SK-N-SH (cell line): ENCODE measurements at regions not wholly inside any gene's neighbourhood (a gene's known extent, or its start where the extent isn't known, plus 50 kb on each side); places are given as distances from the start of the nearest gene placed in this dataset.
A peak's percentile ranks its signal among the peaks of the same experiment; 100 is the strongest.

Experiments
- CTCF ChIA-PET: fragments of 300-600, 350-600 bp; formaldehyde crosslinking; extraction: SDS; loops from one replicate; lab custom pipeline; 2021; lab: Yijun Ruan, JAX
- POLR2A ChIA-PET: fragments of 350-600 bp; sonication (Branson Sonifier 250); formaldehyde crosslinking; extraction: SDS; loops from one replicate; lab custom pipeline; 2020; ENCODE audit warnings: antibody characterized with exemption, inconsistent platforms; lab: Yijun Ruan, JAX
- DNase-seq: peaks from one replicate; pipeline ENCODE4 v3.0.0; 2012
- H2AFZ ChIP-seq: fragments of 200-600 bp; sonication (generic); 2 replicates; pipeline ENCODE4 v1.8.1; 2016; ENCODE audit warnings: antibody characterized with exemption, mild to moderate bottlenecking, low read depth
- H3F3A ChIP-seq: fragments of 200-600 bp; sonication (generic); replicated peaks from 2 replicates; pipeline ENCODE3; 2016; ENCODE audit warnings: antibody characterized with exemption, mild to moderate bottlenecking; ENCODE audit not compliant: insufficient read depth
- H3K27ac ChIP-seq, 2 experiments: fragments of 200-500 bp in 1 of 2; fragments of 200-600 bp in 1 of 2; sonication (Bioruptor generic) in 1 of 2; sonication (generic), shearing (Covaris generic) in 1 of 2; 2 replicates each; pipeline versions ENCODE4 v1.5.1 to v1.6.1; 2014 to 2016; ENCODE audit warnings: low read depth in 2 of 2, inconsistent platforms in 1 of 2, low read length in 1 of 2, mild to moderate bottlenecking in 1 of 2, mixed read lengths in 1 of 2
- H3K27me3 ChIP-seq: fragments of 200-600 bp; sonication (generic), shearing (Covaris generic); 2 replicates; pipeline ENCODE4 v1.6.1; 2016; ENCODE audit warnings: mixed run types; ENCODE audit not compliant: insufficient read depth
- H3K36me3 ChIP-seq, 2 experiments: fragments of 200-500 bp in 1 of 2; fragments of 200-600 bp in 1 of 2; sonication (Bioruptor generic) in 1 of 2; sonication (generic) in 1 of 2; replicated peaks in 1 of 2; 2 replicates each; pipeline versions ENCODE3 to v1.5.1; 2014 to 2016; ENCODE audit warnings: low read length in 1 of 2, mild to moderate bottlenecking in 1 of 2; ENCODE audit not compliant: insufficient read depth in 2 of 2, control insufficient read depth in 1 of 2
- H3K4me1 ChIP-seq, 2 experiments: fragments of 200-500 bp in 1 of 2; fragments of 200-600 bp in 1 of 2; sonication (Bioruptor generic) in 1 of 2; sonication (generic), shearing (Covaris generic) in 1 of 2; 2 replicates each; pipeline versions ENCODE4 v1.5.1 to v1.6.1; 2014 to 2016; ENCODE audit warnings: low read depth in 1 of 2, low read length in 1 of 2, mixed run types in 1 of 2; ENCODE audit not compliant: insufficient read depth in 2 of 2, control insufficient read depth in 1 of 2
- H3K4me2 ChIP-seq: fragments of 200-600 bp; sonication (generic), shearing (Covaris generic); 2 replicates; pipeline ENCODE4 v1.6.1; 2017; ENCODE audit warnings: mixed run types
- H3K4me3 ChIP-seq, 2 experiments: fragments of 200-500 bp in 1 of 2; fragments of 200-600 bp in 1 of 2; sonication (Bioruptor generic) in 1 of 2; sonication (generic), shearing (Covaris generic) in 1 of 2; 2 replicates each; pipeline versions ENCODE4 v1.5.1 to v1.8.1; 2014 to 2016; ENCODE audit warnings: low read depth in 2 of 2, inconsistent platforms in 1 of 2, low read length in 1 of 2, mild to moderate bottlenecking in 1 of 2, mixed read lengths in 1 of 2, moderate library complexity in 1 of 2
- H3K79me2 ChIP-seq: fragments of 200-600 bp; sonication (generic); 2 replicates; pipeline ENCODE4 v1.8.1; 2017; ENCODE audit warnings: mild to moderate bottlenecking; ENCODE audit not compliant: insufficient read depth
- H3K9ac ChIP-seq: fragments of 200-600 bp; sonication (generic); 2 replicates; pipeline ENCODE4 v1.6.1; 2017; ENCODE audit warnings: mixed run types
- H3K9me2 ChIP-seq: fragments of 200-600 bp; sonication (generic); 2 replicates; pipeline ENCODE4 v1.6.1; 2017; ENCODE audit warnings: mixed run types
- H3K9me3 ChIP-seq: fragments of 200-600 bp; sonication (generic); 2 replicates; pipeline ENCODE4 v1.6.1; 2017; ENCODE audit warnings: mixed run types, mild to moderate bottlenecking, moderate library complexity
- H4K20me1 ChIP-seq: fragments of 200-600 bp; sonication (generic); 2 replicates; pipeline ENCODE4 v1.6.1; 2017; ENCODE audit warnings: mild to moderate bottlenecking, mixed run types; ENCODE audit not compliant: insufficient read depth
- ELF1 ChIP-seq: IDR thresholded peaks from 2 replicates; pipeline ENCODE4 v1.4.0; 2012
- EP300 ChIP-seq, 2 experiments: IDR thresholded peaks; 2 replicates each; pipeline versions ENCODE4 v1.4.0 to v1.6.1; 2012; ENCODE audit warnings: borderline replicate concordance in 1 of 2, low read depth in 1 of 2, low read length in 1 of 2
- GATA2 ChIP-seq: sonication (generic); formaldehyde crosslinking; IDR thresholded peaks from 2 replicates; pipeline ENCODE4 v1.5.0; 2020; ENCODE audit warnings: mild to moderate bottlenecking, missing genetic modification reagents
- MXI1 ChIP-seq: IDR thresholded peaks from 2 replicates; pipeline ENCODE4 v1.6.1; 2012; ENCODE audit warnings: mild to moderate bottlenecking, low read depth, low read length, improper control_type of control experiment
- PBX3 ChIP-seq: IDR thresholded peaks from 2 replicates; pipeline ENCODE4; 2012
- RCOR1 ChIP-seq: fragments of 150-350 bp; IDR thresholded peaks from 2 replicates; pipeline ENCODE4 v1.6.1; 2017; ENCODE audit warnings: antibody characterized with exemption, low read length
- USF1 ChIP-seq: IDR thresholded peaks from 2 replicates; pipeline ENCODE4 v1.4.0; 2012; ENCODE audit warnings: low read depth, borderline replicate concordance
- WGBS: methylation state at CpG from one replicate; pipeline ENCODE4 v1.1.6; 2017; ENCODE audit warnings: low lambda C conversion rate; 5-methylcytosine and 5-hydroxymethylcytosine counted together
- TF ChIP-seq, protein P1 (sequence below): fragments of 200-600 bp; sonication (generic); IDR thresholded peaks from 2 replicates; pipeline ENCODE4 v1.6.1; 2017; ENCODE audit warnings: antibody characterized with exemption, mild to moderate bottlenecking, moderate library complexity

GRCh38 chr1:231091831-231092301, 51.8 kb upstream of the FAM89A start:
- Histone ChIP-seq H3K9me2 (no peaks in the 10 kb centered on the region), H3K36me3 (no peaks in the 10 kb centered on the region), H4K20me1 (no peaks in the 10 kb centered on the region), H3K4me1 (no peaks in the 10 kb centered on the region), H3F3A (no peaks in the 10 kb centered on the region), H3K27me3 (no peaks in the 10 kb centered on the region; the same call in 1 of the 2 replicates), H3K4me3 (peak overlapping the region in 1 of 2 experiments; percentile 26; a peak in 1 of 4 replicates), H2AFZ (no peak overlapping the region), H3K9me3 (no peaks in the 10 kb centered on the region), H3K27ac (no peak overlapping the region), H3K4me2 (no peak overlapping the region), H3K79me2 (no peaks in the 10 kb centered on the region), H3K9ac (no peak overlapping the region)
- TF ChIP-seq, protein P1, sequence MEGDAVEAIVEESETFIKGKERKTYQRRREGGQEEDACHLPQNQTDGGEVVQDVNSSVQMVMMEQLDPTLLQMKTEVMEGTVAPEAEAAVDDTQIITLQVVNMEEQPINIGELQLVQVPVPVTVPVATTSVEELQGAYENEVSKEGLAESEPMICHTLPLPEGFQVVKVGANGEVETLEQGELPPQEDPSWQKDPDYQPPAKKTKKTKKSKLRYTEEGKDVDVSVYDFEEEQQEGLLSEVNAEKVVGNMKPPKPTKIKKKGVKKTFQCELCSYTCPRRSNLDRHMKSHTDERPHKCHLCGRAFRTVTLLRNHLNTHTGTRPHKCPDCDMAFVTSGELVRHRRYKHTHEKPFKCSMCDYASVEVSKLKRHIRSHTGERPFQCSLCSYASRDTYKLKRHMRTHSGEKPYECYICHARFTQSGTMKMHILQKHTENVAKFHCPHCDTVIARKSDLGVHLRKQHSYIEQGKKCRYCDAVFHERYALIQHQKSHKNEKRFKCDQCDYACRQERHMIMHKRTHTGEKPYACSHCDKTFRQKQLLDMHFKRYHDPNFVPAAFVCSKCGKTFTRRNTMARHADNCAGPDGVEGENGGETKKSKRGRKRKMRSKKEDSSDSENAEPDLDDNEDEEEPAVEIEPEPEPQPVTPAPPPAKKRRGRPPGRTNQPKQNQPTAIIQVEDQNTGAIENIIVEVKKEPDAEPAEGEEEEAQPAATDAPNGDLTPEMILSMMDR, result peak; percentile 49
- TF ChIP-seq RCOR1, result no peak
- ChIA-PET CTCF (interaction anchor here (0.6 to 1.3 kb wide), 3 partner anchors 20 to 243 kb away, joined by 3 to 4 read pairs (median 4); no protein-coding TSS in a partner anchor), POLR2A (no interaction called here)
- DNase-seq, result no peak
- 65% methylated on average over 10 of the region's 13 CpGs for WGBS

GRCh38 chr1:231091415-231091814, 51.4 kb upstream of the FAM89A start:
- 43% methylated on average over 6 of the region's 6 CpGs for WGBS
- H3K36me3 ChIP-seq, result no peaks in the 10 kb centered on the region
- no peaks in the 10 kb centered on the region for H4K20me1 ChIP-seq
- ChIA-PET CTCF (interaction anchor here (0.8 kb wide), 1 partner anchor 81 kb away, joined by 3 read pairs; no protein-coding TSS in a partner anchor), POLR2A (no interaction called here)
- no peak for DNase-seq
- no peaks in the 10 kb centered on the region for H3K9me2 ChIP-seq
- no peak overlapping the region for H3K4me2 ChIP-seq
- H2AFZ ChIP-seq, result no peak overlapping the region
- TF ChIP-seq GATA2 (CRISPR knock-in tag) (no peak), USF1 (no peak), MXI1 (no peak), ELF1 (no peak), EP300 (IDR thresholded peaks at IDR 0.05; ENCODE audit: borderline replicate concordance in 1 of 2, low read depth in 1 of 2, low read length in 1 of 2) (no peak), PBX3 (no peak)
- no peaks in the 10 kb centered on the region for H3K79me2 ChIP-seq
- H3K9me3 ChIP-seq, result no peaks in the 10 kb centered on the region
- no peaks in the 10 kb centered on the region for H3K4me1 ChIP-seq
- H3K9ac ChIP-seq, result no peak overlapping the region
- no peaks in the 10 kb centered on the region; the same call in 1 of the 2 replicates for H3K27me3 ChIP-seq
- H3K27ac ChIP-seq, result no peak overlapping the region
- no peaks in the 10 kb centered on the region for H3F3A ChIP-seq
- H3K4me3 ChIP-seq, result no peak overlapping the region
